Panc1 (cell line): ENCODE measurements at regions not wholly inside any gene's neighbourhood (a gene's known extent, or its start where the extent isn't known, plus 50 kb on each side); places are given as distances from the start of the nearest gene placed in this dataset.

ENCODE experiments used
- ATAC-seq: fragments of 200-7000 bp; cut with Tn5 transposase; 2 replicates; pipeline ENCODE4 v1.9.1; 2020; ENCODE audit warnings: mild to moderate bottlenecking, moderate library complexity
- BruUV-seq: library from RNA; stranded (reverse); fragments of 400-500 nt; replicated peaks from 2 replicates; lab custom pipeline; 2021; lab: Mats Ljungman, UMichigan
- CTCF ChIA-PET: fragments of 300-600 bp; sonication (Branson Sonifier 250); formaldehyde crosslinking; loops from one replicate; lab custom pipeline; 2022; ENCODE audit warnings: antibody characterized with exemption; lab: Charles Lee
- POLR2A ChIA-PET: fragments of 300-600 bp; sonication (Branson Sonifier 250); formaldehyde crosslinking; loops from one replicate; lab custom pipeline; 2022; ENCODE audit warnings: antibody characterized with exemption; lab: Charles Lee
- DNase-seq: peaks from one replicate; pipeline ENCODE4 v3.0.0-alpha.2; 2010; ENCODE audit warnings: low read depth, low spot score
- H3K27ac ChIP-seq: 2 replicates; pipeline ENCODE4 v1.5.1; 2011; ENCODE audit warnings: mild to moderate bottlenecking, low read length, inconsistent platforms
- H3K27me3 ChIP-seq: fragments of 200-500 bp; sonication (Bioruptor generic); 2 replicates; pipeline ENCODE4 v1.6.0; 2014; ENCODE audit warnings: low read length, inconsistent platforms; ENCODE audit not compliant: control insufficient read depth, insufficient read depth
- H3K36me3 ChIP-seq: fragments of 200-500 bp; sonication (Bioruptor generic); 2 replicates; pipeline ENCODE4 v1.5.1; 2014; ENCODE audit warnings: inconsistent platforms, mild to moderate bottlenecking, low read length, moderate library complexity; ENCODE audit not compliant: control insufficient read depth, insufficient read depth
- H3K4me1 ChIP-seq: 2 replicates; pipeline ENCODE4 v1.5.1; 2011; ENCODE audit warnings: inconsistent platforms, mild to moderate bottlenecking, low read length, moderate library complexity; ENCODE audit not compliant: control insufficient read depth, insufficient read depth
- H3K4me3 ChIP-seq, 2 experiments: 2 replicates each; pipeline ENCODE4 v1.5.1; 2011 to 2012; ENCODE audit warnings: low read depth in 2 of 2, low read length in 2 of 2, mild to moderate bottlenecking in 2 of 2, inconsistent platforms in 1 of 2, moderate library complexity in 1 of 2
- H3K9me3 ChIP-seq: fragments of 200-500 bp; sonication (Bioruptor generic); 2 replicates; pipeline ENCODE4 v1.5.1; 2014; ENCODE audit warnings: low read depth, mild to moderate bottlenecking, inconsistent platforms, low read length, moderate library complexity; ENCODE audit not compliant: control insufficient read depth, insufficient read depth
- CTCF ChIP-seq: fragments of 450-650 bp; IDR thresholded peaks from 2 replicates; pipeline ENCODE4 v1.5.1; 2017; ENCODE audit warnings: mild to moderate bottlenecking
- POLR2AphosphoS5 ChIP-seq: IDR thresholded peaks from 2 replicates; pipeline ENCODE4 v1.6.1; 2012; ENCODE audit warnings: mild to moderate bottlenecking, low read depth, low read length, moderate library complexity
- REST ChIP-seq, 2 experiments: IDR thresholded peaks; 2 replicates each; pipeline ENCODE4 v1.6.1; 2011 to 2012; ENCODE audit warnings: low read depth in 2 of 2, control low read depth in 1 of 2, low read length in 1 of 2, mild to moderate bottlenecking in 1 of 2, moderate library complexity in 1 of 2; ENCODE audit not compliant: insufficient read depth in 1 of 2
- SIN3A ChIP-seq: IDR thresholded peaks from 2 replicates; pipeline ENCODE4 v1.6.1; 2012; ENCODE audit warnings: low read depth, mild to moderate bottlenecking, low read length, moderate library complexity, borderline replicate concordance; ENCODE audit not compliant: insufficient read depth
- TCF7L2 ChIP-seq: IDR thresholded peaks from 2 replicates; pipeline ENCODE4 v1.6.1; 2011; ENCODE audit warnings: mild to moderate bottlenecking, low read depth, low read length, inconsistent platforms
- in situ Hi-C: cut with HindIII; loops from 2 replicates; pipeline ENCODE4 v1.10.0; 2016; ENCODE audit warnings: low sequenced_read_pairs, low pct_unique_long_range_greater_than_20kb
- intact Hi-C: fragments of 100-400 bp; cut with micrococcal nuclease; formaldehyde crosslinking; loops from one replicate; pipeline ENCODE4 v1.10.0; 2022; ENCODE audit not compliant: unreplicated experiment

- no peak overlapping the region for H3K4me3 ChIP-seq
- H3K9me3 ChIP-seq, result no peaks in the 10 kb centered on the region
- no peaks in the 10 kb centered on the region for H3K36me3 ChIP-seq
- no peak for ATAC-seq
- H3K27me3 ChIP-seq, result no peaks in the 10 kb centered on the region; the same call in 1 of the 2 replicates
- in situ Hi-C loops, result no loop called here
- intact Hi-C loops, result no loop called here
- DNase-seq, result no peak
- TF ChIP-seq TCF7L2, result no peak
- TF ChIP-seq CTCF, result no peak
- no peak for TF ChIP-seq POLR2AphosphoS5
- TF ChIP-seq SIN3A, result no peak
- TF ChIP-seq REST (IDR thresholded peaks at IDR 0.05; ENCODE audit: insufficient read depth in 1 of 2, low read depth in 2 of 2, low read length in 1 of 2), result no peak
- no peak overlapping the region for H3K27ac ChIP-seq
- ChIA-PET POLR2A (no interaction called here), CTCF (no interaction called here)
- BruUV-seq, result no TSS peak
- H3K4me1 ChIP-seq, result no peaks in the 10 kb centered on the region
Observed at GRCh38 chr6:98640366-98640765, 194.0 kb upstream of the POU3F2 start.

- Histone ChIP-seq H3K27ac (no peak overlapping the region), H3K4me3 (no peak overlapping the region), H3K36me3 (no peaks in the 10 kb centered on the region; the same call in 1 of the 2 replicates), H3K4me1 (no peaks in the 10 kb centered on the region), H3K27me3 (no peaks in the 10 kb centered on the region; the same call in 1 of the 2 replicates), H3K9me3 (no peaks in the 10 kb centered on the region)
- TF ChIP-seq REST (IDR thresholded peaks at IDR 0.05; ENCODE audit: insufficient read depth in 1 of 2, low read depth in 2 of 2, low read length in 1 of 2) (no peak), CTCF (no peak), SIN3A (no peak), POLR2AphosphoS5 (no peak), TCF7L2 (no peak)
- CTCF ChIA-PET, result no interaction called here
- BruUV-seq, result no TSS peak
- ATAC-seq (no peak), DNase-seq (no peak)
- in situ Hi-C loops, result no loop called here
- POLR2A ChIA-PET, result no interaction called here
- intact Hi-C loops, result no loop called here
Observed at GRCh38 chr6:98641949-98642719, 192.2 kb upstream of the POU3F2 start.
